ENCODE measurements at regions not wholly inside any gene's neighbourhood (a gene's known extent, or its start where the extent isn't known, plus 50 kb on each side); places are given as distances from the start of the nearest gene placed in this dataset.

DNA sequence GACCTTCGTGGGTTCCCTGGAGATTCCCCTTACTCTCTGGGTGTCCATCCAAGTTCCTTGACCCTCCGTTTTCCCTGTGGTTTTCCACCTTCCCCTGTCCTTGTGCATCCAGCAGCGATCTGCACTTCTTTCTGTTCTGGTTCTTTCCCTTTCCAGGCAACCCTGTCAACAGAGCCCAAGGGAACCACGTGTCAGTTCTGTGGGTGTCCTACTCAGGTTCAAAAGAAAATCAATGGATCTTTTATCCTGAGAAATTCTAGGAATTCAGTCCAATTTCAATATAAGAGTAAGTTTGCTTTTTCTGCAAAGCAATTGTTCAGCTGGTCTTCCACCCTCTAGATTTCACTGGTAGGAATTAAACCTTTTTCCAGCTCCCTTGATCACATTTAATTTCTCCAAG is 1394.8 kb upstream of the SLC10A2 start:
- no peak overlapping the region for H3K4me3 ChIP-seq (ENCODE audit: control insufficient read depth, low read depth, low read length)
- no peak for DNase-seq (ENCODE audit: low read depth)
- TF ChIP-seq, protein P1, sequence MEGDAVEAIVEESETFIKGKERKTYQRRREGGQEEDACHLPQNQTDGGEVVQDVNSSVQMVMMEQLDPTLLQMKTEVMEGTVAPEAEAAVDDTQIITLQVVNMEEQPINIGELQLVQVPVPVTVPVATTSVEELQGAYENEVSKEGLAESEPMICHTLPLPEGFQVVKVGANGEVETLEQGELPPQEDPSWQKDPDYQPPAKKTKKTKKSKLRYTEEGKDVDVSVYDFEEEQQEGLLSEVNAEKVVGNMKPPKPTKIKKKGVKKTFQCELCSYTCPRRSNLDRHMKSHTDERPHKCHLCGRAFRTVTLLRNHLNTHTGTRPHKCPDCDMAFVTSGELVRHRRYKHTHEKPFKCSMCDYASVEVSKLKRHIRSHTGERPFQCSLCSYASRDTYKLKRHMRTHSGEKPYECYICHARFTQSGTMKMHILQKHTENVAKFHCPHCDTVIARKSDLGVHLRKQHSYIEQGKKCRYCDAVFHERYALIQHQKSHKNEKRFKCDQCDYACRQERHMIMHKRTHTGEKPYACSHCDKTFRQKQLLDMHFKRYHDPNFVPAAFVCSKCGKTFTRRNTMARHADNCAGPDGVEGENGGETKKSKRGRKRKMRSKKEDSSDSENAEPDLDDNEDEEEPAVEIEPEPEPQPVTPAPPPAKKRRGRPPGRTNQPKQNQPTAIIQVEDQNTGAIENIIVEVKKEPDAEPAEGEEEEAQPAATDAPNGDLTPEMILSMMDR (conservative IDR thresholded peaks at IDR 0.05; ENCODE audit: control insufficient read depth, insufficient read depth, low read depth, low read length): no peak

DNA sequence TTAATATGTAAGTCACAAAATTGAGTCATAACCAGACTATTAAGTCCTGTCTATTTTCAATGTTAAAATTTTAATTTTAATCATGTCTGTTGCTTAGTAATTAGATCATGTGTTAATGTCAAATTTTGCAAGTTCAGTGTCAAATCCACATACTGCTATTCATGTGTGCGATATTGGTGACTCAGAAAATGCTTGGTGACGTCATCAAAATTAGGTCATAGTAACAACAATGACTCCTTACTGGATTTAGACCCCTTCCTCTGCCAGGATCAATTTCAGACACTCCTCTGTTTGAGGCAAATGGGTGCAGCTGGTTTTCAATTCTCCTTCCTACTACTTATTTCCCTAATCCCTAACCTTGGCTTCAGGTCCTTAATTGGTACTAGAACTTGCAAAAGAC is 1394.3 kb upstream of the SLC10A2 start:
- H3K4me3 ChIP-seq (ENCODE audit: control insufficient read depth, low read depth, low read length): no peak overlapping the region
- TF ChIP-seq, protein P1 (conservative IDR thresholded peaks at IDR 0.05; ENCODE audit: control insufficient read depth, insufficient read depth, low read depth, low read length): no peak
- DNase-seq (ENCODE audit: low read depth): peak; percentile 4

DNA sequence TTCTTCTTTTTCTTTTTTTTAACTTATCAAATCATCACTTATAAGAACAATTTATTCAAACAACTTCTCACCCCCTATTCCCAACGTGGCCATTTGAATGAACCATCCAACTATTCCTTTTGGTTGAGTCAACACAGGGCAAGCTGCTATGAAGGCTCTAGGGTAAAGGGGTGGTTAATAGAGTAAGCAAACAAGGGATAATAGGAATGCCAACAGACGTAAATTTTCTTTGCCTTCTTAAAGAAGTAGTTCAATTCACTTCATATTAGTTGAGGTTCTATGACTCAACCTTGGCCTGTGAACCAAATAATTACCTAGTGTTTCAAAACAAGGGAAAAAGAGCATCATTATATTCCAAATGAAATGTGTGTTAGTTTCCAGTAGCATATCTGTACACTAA is 1383.8 kb upstream of the SLC10A2 start:
- TF ChIP-seq, protein P1 (conservative IDR thresholded peaks at IDR 0.05; ENCODE audit: control insufficient read depth, insufficient read depth, low read depth, low read length): no peak
- no peak overlapping the region for H3K4me3 ChIP-seq (ENCODE audit: control insufficient read depth, low read depth, low read length)
- DNase-seq (ENCODE audit: low read depth): no peak

DNA sequence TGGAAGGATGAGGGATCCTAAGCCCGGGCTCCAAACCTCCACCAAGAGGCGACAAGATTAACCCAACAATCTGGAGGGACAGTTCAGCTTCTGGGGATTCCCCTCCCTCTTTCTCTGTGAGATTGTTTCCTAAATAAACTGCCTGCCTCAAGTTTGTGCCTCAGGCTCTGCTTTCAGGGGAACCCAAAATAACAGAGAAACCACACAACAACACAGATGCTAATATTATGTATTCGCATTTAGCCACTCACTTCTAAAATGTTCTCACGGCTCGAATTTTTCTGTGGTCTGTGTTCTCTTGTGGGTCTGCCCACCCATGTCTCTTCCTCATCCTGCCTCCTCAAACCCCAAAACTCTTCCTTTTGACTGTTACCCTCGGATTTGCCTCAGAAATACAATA is 1381.1 kb upstream of the SLC10A2 start:
- no peak for DNase-seq (ENCODE audit: low read depth)
- H3K4me3 ChIP-seq (ENCODE audit: control insufficient read depth, low read depth, low read length): no peak overlapping the region
- TF ChIP-seq, protein P1 (conservative IDR thresholded peaks at IDR 0.05; ENCODE audit: control insufficient read depth, insufficient read depth, low read depth, low read length): no peak

GRCh38 chr13:104442536-104442935 is 1376.3 kb upstream of the SLC10A2 start:
- TF ChIP-seq, protein P1 (conservative IDR thresholded peaks at IDR 0.05; ENCODE audit: control insufficient read depth, insufficient read depth, low read depth, low read length): no peak
- H3K4me3 ChIP-seq (ENCODE audit: control insufficient read depth, low read depth, low read length): no peak overlapping the region
- no peak for DNase-seq (ENCODE audit: low read depth)

GRCh38 chr13:104436555-104436954 is 1370.3 kb upstream of the SLC10A2 start:
- no peak for DNase-seq (ENCODE audit: low read depth)
- no peak overlapping the region for H3K4me3 ChIP-seq (ENCODE audit: control insufficient read depth, low read depth, low read length)
- TF ChIP-seq, protein P1 (conservative IDR thresholded peaks at IDR 0.05; ENCODE audit: control insufficient read depth, insufficient read depth, low read depth, low read length): no peak

- TF ChIP-seq, protein P1 (conservative IDR thresholded peaks at IDR 0.05; ENCODE audit: control insufficient read depth, insufficient read depth, low read depth, low read length): no peak
- DNase-seq (ENCODE audit: low read depth): no peak
- no peak overlapping the region for H3K4me3 ChIP-seq (ENCODE audit: control insufficient read depth, low read depth, low read length)
These were observed 1365.7 kb upstream of the SLC10A2 start for GRCh38 chr13:104431895-104432294.
